GM21447 (cell line): ENCODE measurements at regions not wholly inside any gene's neighbourhood (a gene's known extent, or its start where the extent isn't known, plus 50 kb on each side); places are given as distances from the start of the nearest gene placed in this dataset.

Experiments
- ATAC-seq: cut with Tn5 transposase; IDR thresholded peaks from one replicate; pipeline ENCODE4 v1.9.1; 2021; ENCODE audit not compliant: unreplicated experiment

DNA sequence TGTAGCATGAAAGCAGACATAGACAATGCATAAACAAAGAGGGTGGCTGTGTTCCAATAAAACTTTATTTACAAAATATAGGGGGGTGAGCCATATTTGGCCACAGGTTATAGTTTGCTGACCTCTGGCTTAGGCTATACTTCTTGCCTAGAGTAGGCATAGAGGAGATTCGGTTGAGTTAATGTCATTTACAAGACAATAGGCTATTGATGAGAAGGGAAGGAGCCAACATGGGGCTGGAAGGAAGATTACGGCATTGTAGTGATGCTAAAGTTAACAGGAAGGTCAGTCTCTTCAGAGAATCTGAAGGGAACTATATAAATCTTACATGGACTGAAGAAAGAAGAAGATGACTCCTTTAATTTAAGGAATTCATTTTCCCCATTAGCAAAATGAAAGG lies 463.5 kb downstream of the HTR7 start:
- ATAC-seq: no peak

DNA sequence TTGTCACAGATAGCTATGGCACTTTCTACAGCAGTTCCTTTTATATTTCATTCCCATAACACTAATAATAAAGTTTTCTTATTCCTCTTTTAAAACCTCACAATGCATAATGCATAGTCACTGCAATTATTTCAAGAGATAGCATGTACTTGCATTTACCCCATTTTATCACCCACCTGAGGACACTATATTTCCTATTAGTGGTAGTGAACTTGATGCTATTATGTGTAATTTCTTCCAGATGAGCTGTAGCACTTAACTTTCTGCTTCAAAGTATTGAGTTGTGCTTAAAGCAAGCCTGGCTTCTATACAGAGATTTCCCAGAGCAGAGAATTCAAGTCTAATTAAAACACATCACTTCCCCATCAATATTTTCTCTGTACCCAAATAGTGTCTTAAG lies 461.1 kb downstream of the HTR7 start:
- no peak for ATAC-seq

DNA sequence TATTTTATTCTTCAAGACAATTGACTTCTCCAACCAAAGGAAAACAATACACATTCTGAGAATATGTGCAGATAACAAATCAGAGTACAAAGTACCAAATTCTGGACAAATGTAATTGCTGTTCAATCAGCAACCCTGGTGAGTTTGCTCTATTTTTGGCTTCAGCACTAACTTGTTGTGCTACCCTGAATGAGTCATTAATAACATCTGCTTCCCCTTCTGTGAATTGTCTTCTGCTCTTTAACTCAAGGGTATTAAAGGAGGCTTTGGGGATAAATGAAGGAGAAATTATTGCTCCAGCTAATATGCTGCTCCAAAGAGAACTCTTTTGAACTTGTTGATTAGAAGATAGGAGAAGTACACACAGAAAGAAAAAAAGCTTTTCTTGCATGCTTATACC lies 459.3 kb downstream of the HTR7 start:
- no peak for ATAC-seq

DNA sequence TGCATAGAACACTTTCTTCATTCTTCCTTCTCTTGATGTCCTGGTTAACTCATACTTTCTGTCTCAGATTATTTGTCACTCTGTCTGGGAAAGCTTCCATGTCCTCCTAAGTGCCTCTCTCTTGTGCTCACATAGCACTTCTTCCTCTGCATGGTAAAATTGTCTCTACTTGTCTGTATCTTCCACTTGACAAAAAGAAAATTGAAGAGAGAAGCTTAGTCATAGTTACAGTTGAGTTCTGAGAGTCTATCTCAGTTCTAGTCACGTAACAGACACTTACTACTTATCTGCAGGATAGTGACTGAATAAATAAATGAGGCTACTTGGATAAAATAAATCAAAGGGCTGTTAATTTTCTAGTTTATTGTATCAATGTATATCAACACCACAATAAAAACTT lies 458.1 kb downstream of the HTR7 start:
- no peak for ATAC-seq

DNA sequence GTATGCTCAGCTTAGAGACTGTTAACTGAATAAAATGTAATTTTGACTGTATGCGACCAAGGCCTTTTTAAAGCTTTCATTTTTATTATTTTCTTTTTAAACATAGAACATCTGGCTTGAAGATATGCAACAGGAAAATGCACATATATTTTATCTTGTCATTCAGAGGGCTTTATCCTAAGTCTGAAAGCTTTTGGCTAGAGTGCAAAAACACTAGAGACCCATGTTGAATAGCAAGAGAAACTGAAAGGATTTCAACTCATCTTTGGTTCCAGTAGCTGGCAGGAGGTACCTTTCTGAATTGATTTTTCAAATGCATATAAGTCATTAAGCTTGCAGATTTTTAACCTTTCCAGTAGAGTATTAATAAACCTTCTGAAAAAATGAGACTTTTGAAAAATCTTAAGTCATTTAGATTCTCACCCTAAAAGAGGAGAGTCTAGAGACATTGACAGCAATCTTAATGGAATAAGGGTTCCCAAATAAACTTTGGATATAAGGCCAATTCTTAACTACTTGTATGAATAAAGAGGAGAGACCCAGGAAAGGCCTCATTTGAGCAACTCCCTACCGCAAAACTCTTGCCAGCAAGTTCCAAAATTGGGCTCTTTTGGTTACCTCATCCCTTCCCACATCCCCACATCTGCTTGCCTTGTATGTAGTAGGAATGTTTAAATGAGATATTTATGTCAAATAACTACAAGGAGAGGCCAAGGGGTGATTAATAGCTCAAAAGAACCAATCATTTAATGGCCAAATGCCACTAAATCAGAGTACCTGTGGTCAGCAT lies 454.4 kb downstream of the HTR7 start:
- no peak for ATAC-seq

DNA sequence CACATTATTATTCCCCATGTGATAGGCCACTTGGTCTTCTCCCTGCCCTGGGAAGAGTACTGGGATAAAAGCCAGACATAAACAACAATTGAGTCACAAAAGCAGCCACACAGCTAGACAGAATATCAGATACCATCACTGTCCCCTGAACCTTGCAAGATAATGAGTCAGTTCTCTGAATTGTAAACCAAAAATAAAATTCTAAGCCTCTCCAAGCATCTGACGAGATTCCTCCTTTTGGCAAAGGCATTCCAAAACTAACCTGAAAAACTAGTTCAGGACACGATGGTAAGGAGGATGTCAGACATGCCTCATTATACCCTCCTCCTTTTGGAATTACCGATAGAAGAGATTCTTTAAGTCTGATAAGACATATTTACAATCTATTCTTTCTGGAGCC lies 450.7 kb downstream of the HTR7 start:
- ATAC-seq: no peak

DNA sequence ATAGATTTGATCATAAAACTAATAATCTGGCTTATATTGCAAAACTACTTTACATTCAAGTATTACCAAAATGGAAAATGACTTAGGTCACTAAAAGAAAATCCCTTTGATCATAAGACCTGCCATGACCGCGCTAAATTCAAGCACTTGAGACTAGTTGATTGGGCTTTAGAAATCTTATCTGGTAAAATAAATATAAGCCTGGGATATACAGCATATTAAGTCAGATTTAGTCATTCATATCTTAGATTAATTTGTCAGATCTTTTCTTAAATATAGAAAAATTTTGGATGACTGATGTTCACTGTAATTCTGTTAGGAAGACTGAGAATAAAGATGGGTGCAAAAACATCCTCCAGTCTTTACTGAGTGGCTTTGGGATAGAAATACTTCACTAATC lies 450.0 kb downstream of the HTR7 start:
- no peak for ATAC-seq

DNA sequence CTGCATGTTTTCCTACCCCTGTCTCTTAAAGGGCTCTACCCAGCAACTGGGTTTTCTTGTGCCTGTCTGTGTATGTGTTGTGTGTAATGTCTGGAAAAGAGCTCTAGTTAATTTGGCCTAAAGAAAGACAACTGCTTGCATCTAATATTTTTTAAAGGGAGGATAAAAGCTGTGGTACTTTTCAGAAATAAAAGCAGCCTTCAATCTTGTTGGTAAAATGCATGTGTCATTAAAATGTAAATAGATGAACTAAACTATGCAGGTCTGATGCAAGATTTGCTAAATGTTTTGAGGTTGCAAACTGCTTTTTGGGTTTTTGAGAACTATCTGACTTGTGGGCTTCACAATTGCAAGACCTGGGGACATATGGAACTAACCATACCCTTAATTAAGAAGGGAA lies 445.3 kb downstream of the HTR7 start:
- no peak for ATAC-seq

DNA sequence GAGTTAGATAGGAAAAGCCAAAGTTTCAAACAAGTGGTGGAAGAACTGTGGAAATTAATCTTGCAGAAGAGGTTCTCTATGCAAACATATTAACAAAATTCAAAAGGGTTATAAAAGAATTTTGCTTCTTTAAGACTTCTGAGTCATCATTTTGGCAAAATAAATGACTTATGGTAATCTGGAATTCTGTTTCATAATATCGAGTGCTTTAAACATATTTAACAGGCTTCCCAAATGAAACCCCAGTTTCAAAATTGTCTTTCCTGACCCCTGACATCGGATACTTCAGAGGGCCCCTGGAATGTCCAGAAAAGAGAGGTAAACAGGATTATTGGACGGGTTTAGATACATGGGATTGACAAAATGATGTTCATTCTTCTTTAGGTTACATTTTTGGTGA lies 444.6 kb downstream of the HTR7 start:
- no peak for ATAC-seq

DNA sequence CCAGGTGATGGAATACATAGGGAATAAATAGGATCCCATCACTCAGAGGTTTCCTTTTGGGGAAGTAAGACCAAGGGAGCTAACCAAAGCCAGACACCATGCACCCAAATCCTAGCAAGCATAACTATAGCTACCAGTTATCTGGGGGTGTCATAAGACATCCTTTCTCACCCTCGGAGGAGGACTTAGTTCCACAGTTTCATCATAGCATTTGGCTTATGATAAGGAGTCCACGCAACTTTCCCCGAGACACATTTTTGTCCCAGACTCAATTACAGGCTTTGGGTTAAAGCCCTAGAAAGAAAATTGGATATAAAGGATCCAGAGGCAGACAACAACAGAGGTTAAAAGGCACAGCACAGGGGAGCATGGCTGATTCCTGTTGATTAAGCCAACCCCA lies 442.9 kb downstream of the HTR7 start:
- no peak for ATAC-seq

DNA sequence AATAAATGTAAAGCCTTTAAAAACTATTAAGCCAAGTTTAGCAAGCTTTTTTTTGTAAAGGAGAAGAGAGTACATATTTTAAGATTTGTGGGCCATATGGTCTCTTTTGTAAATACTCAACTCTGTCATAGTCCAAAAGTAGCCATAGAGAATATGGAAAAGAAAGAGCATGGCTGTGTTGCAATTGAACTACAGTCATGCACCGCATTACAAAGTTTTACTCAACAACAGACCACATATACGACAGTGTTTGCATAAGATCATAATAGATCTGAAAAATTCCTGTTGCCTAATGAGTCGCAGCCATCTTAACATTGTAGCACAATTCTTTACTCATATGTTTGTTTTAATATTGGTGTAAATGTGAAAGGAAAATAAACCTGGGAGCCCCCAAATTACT lies 440.8 kb downstream of the HTR7 start:
- no peak for ATAC-seq

DNA sequence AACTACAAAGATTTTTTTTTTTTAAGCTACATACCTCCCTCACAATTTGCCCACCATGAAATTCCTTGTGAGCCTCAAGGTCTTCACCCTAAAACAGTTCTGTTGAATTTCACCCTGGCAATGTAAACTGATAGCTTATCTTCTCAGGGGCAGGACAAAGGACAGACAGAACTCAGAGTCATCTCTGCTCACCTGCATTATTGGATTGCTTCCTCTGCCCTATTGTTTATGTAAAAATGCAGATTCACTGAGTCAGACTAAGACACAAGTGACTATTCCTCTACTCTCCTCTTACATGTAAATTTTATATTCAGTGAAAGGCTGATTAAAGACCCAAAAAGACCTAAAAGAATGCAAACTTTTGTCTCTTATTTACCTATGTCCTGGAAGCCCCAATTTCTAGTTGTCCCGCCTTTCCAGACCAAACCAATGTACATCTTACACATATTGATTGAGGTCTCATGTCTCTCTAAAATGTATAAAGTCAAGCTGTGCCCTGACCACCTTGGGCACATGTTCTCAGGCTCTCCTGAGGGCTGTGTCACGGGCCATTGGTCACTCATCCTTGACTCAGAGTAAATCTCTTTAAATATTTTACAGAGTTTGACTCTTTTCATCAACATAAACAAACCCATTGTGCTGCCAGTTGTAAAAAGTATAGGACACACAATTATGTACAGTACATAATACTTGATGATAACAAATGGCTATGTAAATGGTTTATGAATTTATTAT lies 440.2 kb downstream of the HTR7 start:
- no peak for ATAC-seq

DNA sequence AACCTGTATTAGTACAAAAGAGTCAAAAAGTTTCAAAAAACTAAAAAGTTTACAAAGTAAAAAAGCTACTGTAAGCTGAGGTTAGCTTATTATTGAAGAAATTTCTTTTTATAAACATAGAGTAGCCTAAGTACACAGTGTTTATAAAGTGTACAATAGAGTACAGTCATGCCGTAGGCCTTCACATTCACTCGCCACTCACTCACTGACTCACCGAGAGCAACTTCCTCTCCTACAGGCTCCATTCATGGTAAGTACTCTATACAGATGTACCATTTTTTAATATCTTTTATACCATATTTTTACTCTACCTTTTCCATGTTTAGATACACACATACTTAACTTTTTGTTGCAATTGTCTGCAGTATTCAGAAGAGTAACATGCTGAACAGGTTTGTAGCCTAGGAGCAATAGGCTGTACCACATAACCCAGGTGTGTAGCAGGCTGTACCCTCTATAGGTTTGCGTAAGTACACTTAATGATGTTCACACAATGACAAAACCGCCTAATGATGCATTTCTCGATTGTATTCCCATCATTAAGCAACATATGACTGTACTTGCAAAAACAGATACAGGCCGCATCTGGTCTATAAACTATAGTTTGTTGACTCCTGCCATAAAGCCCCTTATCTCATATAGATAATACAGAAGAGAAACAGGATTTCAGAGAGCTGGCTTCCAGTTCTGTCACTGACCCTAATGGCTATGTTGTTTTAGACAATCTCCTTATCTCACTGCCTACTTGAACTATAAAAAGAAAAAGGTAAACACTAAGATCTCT lies 438.8 kb downstream of the HTR7 start:
- no peak for ATAC-seq

DNA sequence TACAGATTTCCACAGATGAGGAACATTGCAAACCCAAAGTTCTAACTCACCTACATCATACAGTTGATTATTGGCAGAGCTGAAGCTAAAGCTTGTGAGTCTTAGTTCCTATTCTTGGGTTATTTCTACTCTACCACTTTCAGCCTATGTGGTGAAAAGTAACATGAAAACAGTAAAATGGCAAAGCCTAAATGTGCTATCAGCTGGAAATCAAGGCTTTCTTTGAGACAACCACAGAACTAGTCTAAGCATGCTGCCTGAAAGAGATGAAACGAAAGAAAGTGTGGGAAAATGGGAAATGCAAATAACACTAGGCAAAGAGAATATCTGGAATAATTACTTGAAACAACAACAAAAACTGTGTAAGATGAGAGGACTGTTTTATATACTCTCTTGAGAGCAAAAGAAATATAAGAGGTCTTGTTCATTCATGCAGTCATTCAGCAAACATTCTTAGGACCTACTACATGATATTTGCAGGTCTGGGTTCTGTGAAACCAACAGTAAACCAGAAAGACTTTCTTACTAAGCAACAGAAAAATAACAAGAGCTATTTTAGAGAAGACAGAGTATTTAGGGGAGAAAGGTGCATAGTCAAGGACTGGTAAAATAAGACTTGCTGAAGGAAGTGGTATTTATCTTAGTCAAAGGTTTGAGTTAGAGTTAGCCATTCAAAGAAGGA lies 437.1 kb downstream of the HTR7 start:
- peak; percentile 55 for ATAC-seq

DNA sequence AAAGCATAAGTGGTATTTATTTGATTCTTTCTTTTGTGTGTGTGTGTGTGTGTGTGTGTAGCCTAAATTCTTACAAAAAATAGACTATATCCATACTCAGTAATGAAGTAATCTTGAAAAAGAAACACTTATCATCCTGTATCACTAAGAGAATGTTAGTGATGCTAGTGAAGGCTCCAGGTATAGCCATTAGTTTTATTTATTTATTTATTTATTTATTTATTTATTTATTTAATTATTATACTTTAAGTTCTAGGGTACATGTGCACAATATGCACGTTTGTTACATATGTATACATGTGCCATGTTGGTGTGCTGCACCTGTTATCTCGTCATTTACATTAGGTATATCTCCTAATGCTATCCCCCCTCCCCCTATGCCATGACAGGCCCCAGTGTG lies 436.0 kb downstream of the HTR7 start:
- no peak for ATAC-seq

DNA sequence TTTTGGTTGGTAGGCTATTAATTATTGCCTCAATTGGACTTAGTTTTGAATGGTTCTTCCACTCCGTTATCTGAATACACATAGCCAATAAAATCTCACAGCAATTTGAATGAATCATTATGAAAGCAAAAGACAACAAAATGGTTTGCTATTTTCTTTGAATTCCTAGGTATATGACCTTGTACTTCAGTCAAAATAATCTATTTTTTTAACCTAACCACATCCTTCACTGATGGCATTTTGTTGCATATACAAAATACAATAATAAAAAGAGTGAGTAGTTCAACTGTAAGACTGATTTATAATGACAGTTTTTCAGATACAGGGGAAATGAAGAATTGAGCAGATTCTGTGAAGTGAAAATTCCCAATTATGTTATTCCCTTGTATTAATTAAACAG lies 433.1 kb downstream of the HTR7 start:
- no peak for ATAC-seq

DNA sequence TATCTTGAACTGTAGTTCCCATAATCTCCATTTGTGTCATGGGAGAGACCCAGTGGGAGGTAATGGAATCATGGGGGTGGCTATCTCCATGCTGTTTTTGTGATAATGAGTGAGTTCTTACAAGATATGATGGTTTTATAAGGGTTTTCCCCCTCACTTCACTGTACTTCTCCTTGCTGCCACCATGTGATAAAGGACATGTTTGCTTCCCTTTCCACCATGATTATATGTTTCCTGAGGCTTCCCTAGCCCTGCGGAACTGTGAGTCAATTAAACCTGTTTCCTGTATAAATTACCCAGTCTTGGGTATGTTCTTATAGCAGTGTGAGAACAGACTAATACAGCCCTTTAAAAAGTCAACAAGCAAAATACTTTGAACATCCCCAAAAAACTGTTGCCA lies 427.7 kb downstream of the HTR7 start:
- ATAC-seq: no peak

DNA sequence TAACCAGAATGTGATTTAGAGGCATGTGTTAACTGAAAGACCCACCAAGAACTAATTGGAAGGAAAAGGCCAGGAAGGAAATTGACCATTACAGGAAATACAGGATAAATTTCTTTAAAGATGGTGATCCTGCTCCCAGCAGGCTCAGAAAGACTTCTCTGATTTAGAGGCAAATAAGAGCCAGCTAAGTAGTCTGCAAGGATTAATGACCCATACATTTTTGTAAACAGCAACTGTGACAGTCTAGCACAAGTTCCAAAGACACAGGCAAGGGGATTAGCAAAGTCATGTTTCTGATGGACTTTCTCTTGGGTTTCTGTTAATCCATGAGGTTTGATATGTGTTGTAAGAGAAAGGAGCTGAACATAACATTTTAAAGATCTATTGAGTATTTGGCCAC lies 425.0 kb downstream of the HTR7 start:
- ATAC-seq: no peak

DNA sequence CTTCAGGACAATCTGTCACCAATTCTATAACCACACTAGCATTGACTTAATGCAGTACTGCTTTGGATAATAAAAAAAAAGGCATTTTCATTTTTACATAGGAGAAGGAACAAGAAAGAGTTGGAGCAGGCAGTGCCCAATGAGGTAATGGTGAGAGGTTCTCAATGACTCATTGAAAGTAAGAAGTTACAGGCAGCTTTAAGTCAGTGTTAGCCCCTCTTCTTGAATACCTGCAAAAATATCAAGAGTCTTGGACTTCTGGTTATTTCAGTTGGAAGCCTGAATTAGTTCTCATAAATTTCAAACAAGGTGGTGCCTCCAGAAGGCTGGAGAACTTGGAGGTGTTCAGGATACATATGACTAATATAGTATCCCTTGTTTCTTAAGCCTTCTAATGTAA lies 422.5 kb downstream of the HTR7 start:
- no peak for ATAC-seq

DNA sequence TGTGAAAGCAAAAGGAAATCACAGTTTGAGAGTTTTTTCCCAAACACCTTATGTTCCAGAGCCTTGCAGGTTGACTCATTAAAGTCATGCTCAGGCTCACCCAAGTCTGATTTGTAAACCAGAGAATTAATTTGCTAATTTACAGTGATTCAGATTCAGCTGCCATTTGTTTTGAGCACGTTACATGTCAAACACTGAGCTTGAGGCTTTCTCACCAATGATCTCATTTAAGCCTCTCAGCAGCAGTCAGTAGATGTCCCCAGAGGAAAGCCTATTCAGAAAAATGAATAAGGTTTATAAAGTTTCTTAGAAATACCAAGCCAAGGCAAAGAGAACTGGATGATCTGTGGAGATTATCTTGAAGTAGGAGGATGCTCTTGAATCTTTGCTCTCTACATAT lies 420.4 kb downstream of the HTR7 start:
- no peak for ATAC-seq

DNA sequence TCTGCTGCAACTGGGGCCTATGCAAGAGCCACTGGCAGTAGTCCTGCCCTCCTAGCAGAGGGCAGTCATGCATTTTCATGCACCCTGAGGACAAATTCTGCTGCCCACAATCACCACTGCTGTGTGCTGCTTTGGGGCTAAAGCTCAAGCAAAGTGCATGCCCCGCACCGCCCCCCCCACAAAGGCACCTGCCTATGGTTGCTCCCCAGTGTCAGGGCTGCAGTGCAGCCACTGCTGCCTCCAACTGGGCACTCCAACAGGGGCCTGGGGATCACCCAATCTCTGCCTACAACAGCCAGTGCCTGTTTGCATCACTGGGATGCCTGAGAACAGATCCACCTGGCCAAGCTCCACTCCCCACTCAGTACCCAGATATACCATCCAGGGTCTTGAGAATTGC lies 417.0 kb downstream of the HTR7 start:
- no peak for ATAC-seq
